Left ventricle myocardium inferior (tissue), 1 donor: ENCODE measurements at regions not wholly inside any gene's neighbourhood (a gene's known extent, or its start where the extent isn't known, plus 50 kb on each side); places are given as distances from the start of the nearest gene placed in this dataset.

Experiments
- DNase-seq: peaks from one replicate; pipeline ENCODE4 v3.0.0-alpha.2; 2020
- H3K27ac ChIP-seq: fragments of 200-600 bp; replicated peaks from 2 replicates; pipeline ENCODE4 v1.8.0; 2021
- H3K27me3 ChIP-seq: fragments of 200-600 bp; 2 replicates; pipeline ENCODE4 v1.8.0; 2021; ENCODE audit warnings: low read depth
- H3K36me3 ChIP-seq: fragments of 200-600 bp; 2 replicates; pipeline ENCODE4 v1.8.0; 2021
- H3K4me1 ChIP-seq: fragments of 200-600 bp; 2 replicates; pipeline ENCODE4 v1.8.0; 2021
- H3K4me3 ChIP-seq: fragments of 200-600 bp; 2 replicates; pipeline ENCODE4 v1.8.0; 2021; ENCODE audit warnings: mild to moderate bottlenecking, moderate library complexity
- H3K9me3 ChIP-seq: fragments of 200-600 bp; replicated peaks from 2 replicates; pipeline ENCODE4 v1.8.0; 2021
- intact Hi-C: fragments of 100-400 bp; cut with micrococcal nuclease; formaldehyde crosslinking; loops from one replicate; pipeline ENCODE4 v1.11.0; 2022
- TF ChIP-seq, protein P1 (sequence below): fragments of 200-600 bp; IDR thresholded peaks from 2 replicates; pipeline ENCODE4 v1.8.0; 2021; ENCODE audit warnings: antibody characterized with exemption, mild to moderate bottlenecking, borderline replicate concordance
- donor health status: DM: no; HTN: yes; CAD: no; lungs with severe emphysema.

DNA sequence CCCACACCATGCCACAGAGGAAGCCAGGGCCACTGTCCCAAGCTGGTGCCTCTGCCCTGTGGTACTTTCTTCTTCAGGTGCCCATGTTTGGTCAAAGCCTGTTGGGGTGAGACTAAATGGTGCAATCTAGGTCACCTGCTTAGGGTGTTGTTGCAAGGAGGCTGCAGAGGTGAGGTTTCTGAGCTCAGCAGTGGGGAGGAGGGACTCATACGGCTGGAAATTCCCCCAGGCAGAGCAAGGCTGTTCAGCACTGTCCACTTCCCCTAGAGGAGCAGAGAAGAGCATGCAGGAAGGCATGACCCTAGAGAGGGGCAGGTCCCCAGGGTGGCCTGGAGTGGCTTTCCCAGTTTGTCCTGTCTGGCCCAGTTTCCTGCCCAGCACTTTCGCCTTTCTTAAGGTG, 211.0 kb downstream of the HAUS1 start:
- intact Hi-C loops, result no loop called here
- H3K36me3 ChIP-seq, result no peaks in the 10 kb centered on the region
- no peak for DNase-seq
- TF ChIP-seq, protein P1, sequence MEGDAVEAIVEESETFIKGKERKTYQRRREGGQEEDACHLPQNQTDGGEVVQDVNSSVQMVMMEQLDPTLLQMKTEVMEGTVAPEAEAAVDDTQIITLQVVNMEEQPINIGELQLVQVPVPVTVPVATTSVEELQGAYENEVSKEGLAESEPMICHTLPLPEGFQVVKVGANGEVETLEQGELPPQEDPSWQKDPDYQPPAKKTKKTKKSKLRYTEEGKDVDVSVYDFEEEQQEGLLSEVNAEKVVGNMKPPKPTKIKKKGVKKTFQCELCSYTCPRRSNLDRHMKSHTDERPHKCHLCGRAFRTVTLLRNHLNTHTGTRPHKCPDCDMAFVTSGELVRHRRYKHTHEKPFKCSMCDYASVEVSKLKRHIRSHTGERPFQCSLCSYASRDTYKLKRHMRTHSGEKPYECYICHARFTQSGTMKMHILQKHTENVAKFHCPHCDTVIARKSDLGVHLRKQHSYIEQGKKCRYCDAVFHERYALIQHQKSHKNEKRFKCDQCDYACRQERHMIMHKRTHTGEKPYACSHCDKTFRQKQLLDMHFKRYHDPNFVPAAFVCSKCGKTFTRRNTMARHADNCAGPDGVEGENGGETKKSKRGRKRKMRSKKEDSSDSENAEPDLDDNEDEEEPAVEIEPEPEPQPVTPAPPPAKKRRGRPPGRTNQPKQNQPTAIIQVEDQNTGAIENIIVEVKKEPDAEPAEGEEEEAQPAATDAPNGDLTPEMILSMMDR, result no peak
- H3K4me1 ChIP-seq, result no peaks in the 10 kb centered on the region
- H3K4me3 ChIP-seq, result no peak overlapping the region
- H3K27ac ChIP-seq, result no peak overlapping the region
- H3K9me3 ChIP-seq, result no peaks in the 10 kb centered on the region
- no peaks in the 10 kb centered on the region for H3K27me3 ChIP-seq

- TF ChIP-seq, protein P1, result no peak
- intact Hi-C loops, result no loop called here
- Histone ChIP-seq H3K4me3 (no peak overlapping the region), H3K9me3 (no peaks in the 10 kb centered on the region), H3K4me1 (no peaks in the 10 kb centered on the region), H3K27ac (no peak overlapping the region), H3K36me3 (no peaks in the 10 kb centered on the region), H3K27me3 (no peaks in the 10 kb centered on the region)
- DNase-seq, result no peak
Observed at GRCh38 chr18:46318356-46318755, 214.2 kb downstream of the HAUS1 start.

GRCh38 chr18:46319783-46320182, 215.6 kb downstream of the HAUS1 start:
- TF ChIP-seq, protein P1, result no peak
- Histone ChIP-seq H3K27me3 (no peaks in the 10 kb centered on the region), H3K4me1 (no peaks in the 10 kb centered on the region), H3K27ac (no peak overlapping the region), H3K9me3 (no peaks in the 10 kb centered on the region), H3K4me3 (no peak overlapping the region), H3K36me3 (no peaks in the 10 kb centered on the region)
- DNase-seq, result no peak
- intact Hi-C loops, result no loop called here

DNA sequence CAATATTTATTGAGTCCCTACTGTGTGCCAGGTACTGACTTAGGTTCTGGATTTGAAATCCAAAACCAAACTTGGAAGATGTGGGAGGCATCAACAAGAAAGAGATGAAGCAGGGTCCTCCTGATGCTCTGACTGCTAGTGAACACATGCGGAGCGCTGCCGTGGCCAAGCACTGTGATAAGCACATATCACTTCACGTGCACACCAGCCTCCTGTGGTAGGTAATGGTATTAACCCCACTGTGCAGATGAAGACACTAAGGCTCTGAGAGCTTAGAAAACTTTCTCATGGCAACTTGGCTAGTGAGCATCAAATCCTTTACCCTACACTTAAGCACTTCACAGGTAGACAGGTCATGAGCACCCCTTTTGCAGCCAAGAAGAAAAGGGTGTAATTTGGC, 216.1 kb downstream of the HAUS1 start:
- Histone ChIP-seq H3K9me3 (no peaks in the 10 kb centered on the region), H3K27me3 (no peaks in the 10 kb centered on the region), H3K4me1 (no peaks in the 10 kb centered on the region), H3K36me3 (no peaks in the 10 kb centered on the region), H3K27ac (no peak overlapping the region), H3K4me3 (no peak overlapping the region)
- intact Hi-C loops, result no loop called here
- TF ChIP-seq, protein P1, result no peak
- DNase-seq, result no peak

GRCh38 chr18:46320928-46321711, 216.9 kb downstream of the HAUS1 start:
- no peaks in the 10 kb centered on the region for H3K27me3 ChIP-seq
- H3K27ac ChIP-seq, result no peak overlapping the region
- no peak for DNase-seq
- no peaks in the 10 kb centered on the region for H3K9me3 ChIP-seq
- H3K36me3 ChIP-seq, result no peaks in the 10 kb centered on the region
- TF ChIP-seq, protein P1, result no peak
- H3K4me3 ChIP-seq, result no peak overlapping the region
- intact Hi-C loops, result no loop called here
- no peaks in the 10 kb centered on the region for H3K4me1 ChIP-seq
